ENCODE measurements at regions not wholly inside any gene's neighbourhood (a gene's known extent, or its start where the extent isn't known, plus 50 kb on each side); places are given as distances from the start of the nearest gene placed in this dataset.

- no peak for TF ChIP-seq CTCF (IDR thresholded peaks at IDR 0.05)
- Histone ChIP-seq H3K27ac (no peak overlapping the region), H3K4me3 (no peak overlapping the region)
- no peak for DNase-seq (ENCODE audit: low spot score)
Observed at GRCh38 chr4:156528216-156528615, 443.4 kb downstream of the PDGFC start.

GRCh38 chr4:156527237-156527993, 444.2 kb downstream of the PDGFC start:
- Histone ChIP-seq H3K4me3 (no peak overlapping the region), H3K27ac (no peak overlapping the region)
- DNase-seq (ENCODE audit: low spot score), result no peak
- TF ChIP-seq CTCF (IDR thresholded peaks at IDR 0.05), result no peak

- no peak overlapping the region for H3K27ac ChIP-seq
- H3K4me3 ChIP-seq, result no peak overlapping the region
- TF ChIP-seq CTCF (IDR thresholded peaks at IDR 0.05), result no peak
- DNase-seq (ENCODE audit: low spot score), result no peak
Observed at GRCh38 chr4:156523991-156524390, 447.6 kb downstream of the PDGFC start.

GRCh38 chr4:156523492-156523891, 448.1 kb downstream of the PDGFC start:
- Histone ChIP-seq H3K4me3 (no peak overlapping the region), H3K27ac (no peak overlapping the region)
- TF ChIP-seq CTCF (IDR thresholded peaks at IDR 0.05), result no peak
- no peak for DNase-seq (ENCODE audit: low spot score)

GRCh38 chr4:156521631-156522030, 450.0 kb downstream of the PDGFC start:
- no peak for DNase-seq (ENCODE audit: low spot score)
- Histone ChIP-seq H3K4me3 (no peak overlapping the region), H3K27ac (no peak overlapping the region)
- TF ChIP-seq CTCF (IDR thresholded peaks at IDR 0.05), result no peak

GRCh38 chr4:156517956-156518355, 453.6 kb downstream of the PDGFC start:
- DNase-seq (ENCODE audit: low spot score), result no peak
- Histone ChIP-seq H3K27ac (no peak overlapping the region), H3K4me3 (no peak overlapping the region)
- no peak for TF ChIP-seq CTCF (IDR thresholded peaks at IDR 0.05)

GRCh38 chr4:156517546-156517945, 454.1 kb downstream of the PDGFC start:
- Histone ChIP-seq H3K4me3 (no peak overlapping the region), H3K27ac (no peak overlapping the region)
- DNase-seq (ENCODE audit: low spot score), result no peak
- no peak for TF ChIP-seq CTCF (IDR thresholded peaks at IDR 0.05)

All from coronary artery (tissue), 2 donors.